Nephron progenitor cell (in vitro differentiated cells): ENCODE measurements at regions not wholly inside any gene's neighbourhood (a gene's known extent, or its start where the extent isn't known, plus 50 kb on each side); places are given as distances from the start of the nearest gene placed in this dataset.

Source experiments
- DNase-seq: peaks from one replicate; pipeline ENCODE4 v3.0.0; 2021
- H3K27ac Mint-ChIP-seq: 2 replicates; pipeline ENCODE4 v1.8.0; 2021; ENCODE audit warnings: mild to moderate bottlenecking, moderate library complexity, mixed read lengths
- H3K27me3 Mint-ChIP-seq: 2 replicates; pipeline ENCODE4 v1.8.0; 2021; ENCODE audit warnings: mild to moderate bottlenecking, low read depth, mixed read lengths; ENCODE audit not compliant: poor library complexity
- H3K36me3 Mint-ChIP-seq: 2 replicates; pipeline ENCODE4 v1.8.0; 2021; ENCODE audit warnings: low read depth, mixed read lengths
- H3K4me1 Mint-ChIP-seq: 2 replicates; pipeline ENCODE4 v1.8.0; 2021; ENCODE audit warnings: mixed read lengths
- H3K4me3 Mint-ChIP-seq: 2 replicates; pipeline ENCODE4 v1.8.0; 2021; ENCODE audit warnings: mild to moderate bottlenecking, moderate library complexity, mixed read lengths
- H3K9me3 Mint-ChIP-seq: 2 replicates; pipeline ENCODE4 v1.8.0; 2021; ENCODE audit warnings: mild to moderate bottlenecking, moderate library complexity, mixed read lengths
- CTCF ChIP-seq: fragments of 200-600 bp; sonication (generic); IDR thresholded peaks from 2 replicates; pipeline ENCODE4 v1.5.0; 2021; ENCODE audit warnings: antibody characterized with exemption

- TF ChIP-seq CTCF = no peak
- H3K36me3 Mint-ChIP-seq = no peaks in the 10 kb centered on the region
- peaks cover 8% of the 10 kb centered on the region for H3K27me3 Mint-ChIP-seq
- DNase-seq = no peak
- H3K4me3 Mint-ChIP-seq = no peak overlapping the region
- H3K9me3 Mint-ChIP-seq = peaks cover 4% of the 10 kb centered on the region
- H3K4me1 Mint-ChIP-seq = no peaks in the 10 kb centered on the region
- no peak overlapping the region for H3K27ac Mint-ChIP-seq
Measured at GRCh38 chr9:2343756-2344155, 277.8 kb upstream of the VLDLR start.

- no peak for DNase-seq
- H3K36me3 Mint-ChIP-seq = no peaks in the 10 kb centered on the region
- no peaks in the 10 kb centered on the region for H3K4me1 Mint-ChIP-seq
- H3K27me3 Mint-ChIP-seq = peaks cover 8% of the 10 kb centered on the region
- H3K4me3 Mint-ChIP-seq = no peak overlapping the region
- no peak overlapping the region for H3K27ac Mint-ChIP-seq
- no peak for TF ChIP-seq CTCF
- peaks cover 4% of the 10 kb centered on the region for H3K9me3 Mint-ChIP-seq
Measured at GRCh38 chr9:2344436-2344835, 277.2 kb upstream of the VLDLR start.

- Mint-ChIP-seq H3K27ac (no peak overlapping the region), H3K4me3 (no peak overlapping the region), H3K9me3 (peaks cover 6% of the 10 kb centered on the region), H3K4me1 (no peaks in the 10 kb centered on the region), H3K27me3 (peaks cover 8% of the 10 kb centered on the region), H3K36me3 (no peaks in the 10 kb centered on the region)
- no peak for DNase-seq
- TF ChIP-seq CTCF = no peak
Measured at GRCh38 chr9:2345013-2345412, 276.6 kb upstream of the VLDLR start.

GRCh38 chr9:2346277-2346913 lies 275.2 kb upstream of the VLDLR start:
- DNase-seq = no peak
- Mint-ChIP-seq H3K36me3 (no peaks in the 10 kb centered on the region), H3K4me3 (no peak overlapping the region), H3K4me1 (no peaks in the 10 kb centered on the region), H3K27me3 (peaks cover 8% of the 10 kb centered on the region), H3K27ac (no peak overlapping the region), H3K9me3 (peaks cover 6% of the 10 kb centered on the region)
- no peak for TF ChIP-seq CTCF

- Mint-ChIP-seq H3K36me3 (no peaks in the 10 kb centered on the region), H3K4me3 (no peak overlapping the region), H3K27me3 (peaks cover 4% of the 10 kb centered on the region), H3K4me1 (peaks cover 19% of the 10 kb centered on the region), H3K27ac (no peak overlapping the region), H3K9me3 (peaks cover 6% of the 10 kb centered on the region)
- TF ChIP-seq CTCF = no peak
- no peak for DNase-seq
Measured at GRCh38 chr9:2351324-2351723, 270.3 kb upstream of the VLDLR start.

GRCh38 chr9:2354216-2354615 lies 267.4 kb upstream of the VLDLR start:
- no peak overlapping the region for H3K4me3 Mint-ChIP-seq
- peaks cover 4% of the 10 kb centered on the region for H3K27me3 Mint-ChIP-seq
- no peak overlapping the region for H3K27ac Mint-ChIP-seq
- H3K36me3 Mint-ChIP-seq = no peaks in the 10 kb centered on the region
- peaks cover 25% of the 10 kb centered on the region for H3K4me1 Mint-ChIP-seq
- no peak for DNase-seq
- TF ChIP-seq CTCF = no peak
- peaks cover 2% of the 10 kb centered on the region for H3K9me3 Mint-ChIP-seq
